ENCODE measurements at regions not wholly inside any gene's neighbourhood (a gene's known extent, or its start where the extent isn't known, plus 50 kb on each side); places are given as distances from the start of the nearest gene placed in this dataset.

- TF ChIP-seq EZH2 (IDR thresholded peaks at IDR 0.05; ENCODE audit: low read depth, unreplicated experiment) (no peak), CTCF (conservative IDR thresholded peaks at IDR 0.05; ENCODE audit: low read depth in 2 of 2) (0 out of 4 replicates have a peak, but pooled peaks of 1 of the 2 experiments have one; percentile 8), STAT1 (IDR thresholded peaks at IDR 0.05; ENCODE audit: unreplicated experiment) (no peak), ZNF114 (CRISPR knock-in tag; IDR thresholded peaks at IDR 0.05) (no peak), POLR2AphosphoS5 (IDR thresholded peaks at IDR 0.05; ENCODE audit: low read depth) (no peak), CREB1 (CRISPR knock-in tag; IDR thresholded peaks at IDR 0.05; ENCODE audit: low read depth) (no peak), EZH2phosphoT487 (IDR thresholded peaks at IDR 0.05; ENCODE audit: unreplicated experiment) (no peak)
Measured at GRCh38 chr6:80528115-80528514, 421.6 kb downstream of the BCKDHB start.

Measured in GM23338 (cell line).